ENCODE measurements at regions not wholly inside any gene's neighbourhood (a gene's known extent, or its start where the extent isn't known, plus 50 kb on each side); places are given as distances from the start of the nearest gene placed in this dataset.

DNA sequence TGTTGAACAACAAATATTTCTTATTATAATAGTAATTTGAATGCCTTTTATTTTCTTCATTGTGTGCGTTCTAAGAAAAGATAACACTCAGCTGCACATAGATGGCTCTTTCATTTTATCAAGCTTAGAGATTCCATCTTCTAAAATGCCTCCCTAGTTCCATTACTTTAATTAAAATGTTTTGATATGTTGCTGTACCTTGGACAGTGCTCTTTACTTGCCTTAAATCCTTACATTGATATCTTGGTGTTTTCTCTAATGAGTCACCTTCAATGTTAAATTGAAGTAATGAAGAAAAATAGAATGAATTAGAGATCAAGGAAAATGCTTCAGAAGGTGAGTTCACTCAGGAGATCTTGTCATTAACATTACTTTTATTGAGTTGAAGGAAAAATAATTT, 1672.4 kb upstream of the AGA start:
- Histone ChIP-seq H3K4me3 (no peak overlapping the region), H3K27me3 (no peaks in the 10 kb centered on the region), H3K36me3 (no peaks in the 10 kb centered on the region), H3K9me3 (no peaks in the 10 kb centered on the region), H3K4me1 (no peaks in the 10 kb centered on the region), H3K27ac (no peak overlapping the region)
- intact Hi-C loops (cut with DNase I): no loop called here
- no peak for ATAC-seq
- DNase-seq: no peak
- TF ChIP-seq, protein P1, sequence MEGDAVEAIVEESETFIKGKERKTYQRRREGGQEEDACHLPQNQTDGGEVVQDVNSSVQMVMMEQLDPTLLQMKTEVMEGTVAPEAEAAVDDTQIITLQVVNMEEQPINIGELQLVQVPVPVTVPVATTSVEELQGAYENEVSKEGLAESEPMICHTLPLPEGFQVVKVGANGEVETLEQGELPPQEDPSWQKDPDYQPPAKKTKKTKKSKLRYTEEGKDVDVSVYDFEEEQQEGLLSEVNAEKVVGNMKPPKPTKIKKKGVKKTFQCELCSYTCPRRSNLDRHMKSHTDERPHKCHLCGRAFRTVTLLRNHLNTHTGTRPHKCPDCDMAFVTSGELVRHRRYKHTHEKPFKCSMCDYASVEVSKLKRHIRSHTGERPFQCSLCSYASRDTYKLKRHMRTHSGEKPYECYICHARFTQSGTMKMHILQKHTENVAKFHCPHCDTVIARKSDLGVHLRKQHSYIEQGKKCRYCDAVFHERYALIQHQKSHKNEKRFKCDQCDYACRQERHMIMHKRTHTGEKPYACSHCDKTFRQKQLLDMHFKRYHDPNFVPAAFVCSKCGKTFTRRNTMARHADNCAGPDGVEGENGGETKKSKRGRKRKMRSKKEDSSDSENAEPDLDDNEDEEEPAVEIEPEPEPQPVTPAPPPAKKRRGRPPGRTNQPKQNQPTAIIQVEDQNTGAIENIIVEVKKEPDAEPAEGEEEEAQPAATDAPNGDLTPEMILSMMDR (IDR thresholded peaks at IDR 0.05): no peak

GRCh38 chr4:179116011-179116410, 1673.8 kb upstream of the AGA start:
- peak in 2 of 4 donors; percentile 12 to 27 for DNase-seq
- no peaks in the 10 kb centered on the region for H3K9me3 ChIP-seq
- no peak overlapping the region for H3K27ac ChIP-seq
- no peak overlapping the region for H3K4me3 ChIP-seq
- intact Hi-C loops (cut with DNase I): no loop called here
- H3K36me3 ChIP-seq: no peaks in the 10 kb centered on the region
- H3K27me3 ChIP-seq: no peaks in the 10 kb centered on the region
- TF ChIP-seq, protein P1 (IDR thresholded peaks at IDR 0.05): no peak
- no peaks in the 10 kb centered on the region for H3K4me1 ChIP-seq
- ATAC-seq: no peak

- TF ChIP-seq, protein P1 (IDR thresholded peaks at IDR 0.05): no peak
- Histone ChIP-seq H3K4me3 (no peak overlapping the region), H3K27ac (no peak overlapping the region), H3K4me1 (no peaks in the 10 kb centered on the region), H3K9me3 (no peaks in the 10 kb centered on the region), H3K36me3 (no peaks in the 10 kb centered on the region), H3K27me3 (no peaks in the 10 kb centered on the region)
- DNase-seq (no peak), ATAC-seq (no peak)
- intact Hi-C loops (cut with DNase I): no loop called here
Measured at GRCh38 chr4:179116581-179116980, 1674.3 kb upstream of the AGA start.

DNA sequence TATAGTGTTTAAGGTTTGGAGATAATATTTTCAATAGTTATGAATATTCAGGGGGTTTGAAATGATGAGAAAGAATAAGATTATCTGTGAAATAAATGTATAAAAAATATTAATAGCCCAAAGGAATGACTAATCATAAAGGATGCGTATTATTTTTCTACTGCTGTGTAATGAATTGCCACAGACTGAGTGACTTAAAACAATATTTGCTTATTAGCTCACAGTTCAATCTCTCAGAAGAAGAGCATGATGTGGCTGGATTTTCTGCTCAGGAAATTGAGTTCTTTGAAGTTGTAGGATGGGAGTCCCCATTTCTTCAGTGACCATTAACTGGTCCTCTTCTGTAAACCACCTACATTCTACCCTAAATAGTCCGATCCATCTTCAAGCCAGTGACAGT, 1680.8 kb upstream of the AGA start:
- Histone ChIP-seq H3K27me3 (no peaks in the 10 kb centered on the region), H3K4me1 (no peaks in the 10 kb centered on the region), H3K4me3 (no peak overlapping the region), H3K36me3 (no peaks in the 10 kb centered on the region), H3K27ac (no peak overlapping the region), H3K9me3 (peaks cover 0 to 4% of the 10 kb centered on the region in 2 donors)
- intact Hi-C loops (cut with DNase I): no loop called here
- DNase-seq (no peak), ATAC-seq (no peak)
- TF ChIP-seq, protein P1 (IDR thresholded peaks at IDR 0.05): no peak

DNA sequence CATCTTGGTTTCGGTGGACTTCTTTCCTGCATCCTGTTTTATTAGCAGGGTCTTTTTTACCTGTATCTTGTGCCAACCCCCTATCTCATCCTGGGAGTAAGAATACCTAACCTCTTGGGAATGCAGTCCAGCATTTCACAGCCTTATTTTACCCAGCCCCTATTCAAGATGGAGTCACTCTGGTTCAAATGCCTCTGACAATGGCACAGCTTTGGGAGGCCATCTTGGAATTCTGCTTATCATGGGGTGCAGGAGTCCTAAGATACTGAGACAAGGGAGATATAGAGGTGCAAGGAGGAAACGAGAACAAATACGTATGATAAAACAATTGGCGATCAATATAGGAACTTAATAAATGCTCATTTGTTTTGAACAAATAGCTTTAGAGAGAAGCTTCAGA, 1682.2 kb upstream of the AGA start:
- no peak overlapping the region for H3K27ac ChIP-seq
- H3K36me3 ChIP-seq: no peaks in the 10 kb centered on the region
- no peak for ATAC-seq
- DNase-seq: no peak
- intact Hi-C loops (cut with DNase I): no loop called here
- TF ChIP-seq, protein P1 (IDR thresholded peaks at IDR 0.05): no peak
- peaks cover 0 to 4% of the 10 kb centered on the region in 2 donors for H3K9me3 ChIP-seq
- no peak overlapping the region for H3K4me3 ChIP-seq
- no peaks in the 10 kb centered on the region for H3K27me3 ChIP-seq
- H3K4me1 ChIP-seq: no peaks in the 10 kb centered on the region
